Cerebellar cortex (tissue), 1 donor: ENCODE measurements at regions not wholly inside any gene's neighbourhood (a gene's known extent, or its start where the extent isn't known, plus 50 kb on each side); places are given as distances from the start of the nearest gene placed in this dataset.
"Not testable (repeated sequence)": the region's sequence is repeated elsewhere in the genome, so short reads cannot be mapped to it uniquely, and the experiment has no call there.

Source experiments
- DNase-seq: peaks from one replicate; pipeline ENCODE4 v3.0.0-alpha.2; 2015; ENCODE audit warnings: low spot score

- DNase-seq = no peak
Observed at GRCh38 chr18:1413323-1413675, 508.6 kb downstream of the ADCYAP1 start.

GRCh38 chr18:1416074-1416473 lies 511.4 kb downstream of the ADCYAP1 start:
- DNase-seq = no peak

- no peak for DNase-seq
Observed at GRCh38 chr18:1421502-1421901, 516.8 kb downstream of the ADCYAP1 start.

- no peak for DNase-seq
Observed at GRCh38 chr18:1422634-1423033, 518.0 kb downstream of the ADCYAP1 start.

GRCh38 chr18:1425679-1426078 lies 521.0 kb downstream of the ADCYAP1 start:
- no peak for DNase-seq

GRCh38 chr18:1435487-1435886 lies 530.8 kb downstream of the ADCYAP1 start:
- DNase-seq = no peak

GRCh38 chr18:1436199-1436598 lies 531.5 kb downstream of the ADCYAP1 start:
- DNase-seq = no peak

DNA sequence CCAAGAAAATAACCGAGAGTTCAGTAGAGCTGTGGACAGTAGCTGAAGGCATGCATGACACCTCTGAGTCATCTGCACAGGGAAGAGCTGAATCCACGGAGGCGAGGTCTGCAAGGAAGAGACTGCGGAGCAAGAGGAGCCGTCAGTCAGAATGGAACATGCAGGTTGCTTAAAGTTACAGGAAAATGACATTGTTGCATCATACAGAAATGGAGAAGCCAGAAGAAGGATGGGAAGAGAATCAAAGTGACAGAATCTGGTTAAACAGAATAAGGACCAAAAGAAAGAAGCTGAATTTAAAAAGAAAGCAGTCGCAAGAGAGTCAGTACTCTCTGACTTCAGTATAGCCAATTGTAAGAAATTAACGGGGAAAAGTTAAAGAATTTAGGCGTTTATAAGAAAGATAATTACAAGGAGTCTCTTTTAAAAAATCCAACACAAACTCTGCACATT lies 533.8 kb downstream of the ADCYAP1 start:
- no peak for DNase-seq

- DNase-seq = no peak
Observed at GRCh38 chr18:1438967-1439366, 534.3 kb downstream of the ADCYAP1 start.

GRCh38 chr18:1444062-1444461 lies 539.4 kb downstream of the ADCYAP1 start:
- not testable (repeated sequence) for DNase-seq

- DNase-seq = no peak
Observed at GRCh38 chr18:1446765-1447164, 542.1 kb downstream of the ADCYAP1 start.

DNA sequence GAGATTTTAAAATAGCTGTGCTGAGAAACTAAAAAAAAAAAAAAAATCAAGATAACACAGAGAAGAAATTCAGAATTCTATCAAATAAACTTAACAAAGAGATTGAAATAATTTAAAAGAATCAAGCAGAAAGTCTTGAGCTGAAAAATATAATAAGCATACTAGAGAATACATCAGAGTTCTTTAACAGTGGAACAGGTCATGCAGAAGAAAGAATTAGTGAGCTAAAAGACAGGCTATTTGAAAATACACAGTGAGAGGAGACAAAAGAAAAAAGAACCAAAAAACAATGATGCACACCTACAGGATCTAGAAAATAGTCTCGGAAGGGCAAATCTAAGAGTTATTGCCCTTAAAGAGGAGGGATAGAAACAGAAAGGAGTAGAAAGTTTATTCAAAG lies 548.1 kb downstream of the ADCYAP1 start:
- no peak for DNase-seq

DNA sequence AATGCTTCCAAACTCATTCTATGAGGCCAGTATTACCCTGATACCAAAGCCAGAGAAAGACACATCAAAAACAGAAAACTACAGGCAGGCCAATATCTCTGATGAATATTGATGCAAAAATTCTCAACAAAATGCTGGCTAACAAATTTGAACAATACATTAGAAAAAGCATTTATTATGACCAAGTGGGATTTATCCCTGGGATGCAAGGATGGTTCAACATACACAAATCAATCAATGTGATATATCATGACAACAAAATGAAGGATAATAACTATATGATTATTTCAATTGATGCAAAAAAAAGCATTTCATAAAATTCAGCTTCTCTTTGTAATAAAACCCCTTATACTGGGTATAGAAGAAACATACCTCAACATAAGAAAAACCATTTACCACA lies 550.9 kb downstream of the ADCYAP1 start:
- no peak for DNase-seq

DNA sequence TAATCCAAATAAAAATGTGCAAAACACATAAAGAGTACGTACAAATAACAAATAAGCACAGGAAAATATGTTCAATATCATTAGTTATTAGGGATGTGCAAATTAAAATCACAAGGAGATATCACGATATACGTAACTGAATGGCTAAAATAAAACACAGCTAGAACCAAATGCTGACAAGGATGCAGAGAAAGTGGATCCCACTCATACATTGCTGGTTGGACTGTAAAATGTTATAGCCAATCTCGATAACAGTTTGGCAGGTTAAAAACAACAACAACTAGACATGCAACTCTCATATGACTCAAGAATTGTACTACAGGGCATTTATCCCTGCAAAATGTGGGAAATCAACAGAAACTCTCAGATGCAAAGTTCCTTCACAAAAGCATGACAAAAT lies 553.9 kb downstream of the ADCYAP1 start:
- no peak for DNase-seq

DNA sequence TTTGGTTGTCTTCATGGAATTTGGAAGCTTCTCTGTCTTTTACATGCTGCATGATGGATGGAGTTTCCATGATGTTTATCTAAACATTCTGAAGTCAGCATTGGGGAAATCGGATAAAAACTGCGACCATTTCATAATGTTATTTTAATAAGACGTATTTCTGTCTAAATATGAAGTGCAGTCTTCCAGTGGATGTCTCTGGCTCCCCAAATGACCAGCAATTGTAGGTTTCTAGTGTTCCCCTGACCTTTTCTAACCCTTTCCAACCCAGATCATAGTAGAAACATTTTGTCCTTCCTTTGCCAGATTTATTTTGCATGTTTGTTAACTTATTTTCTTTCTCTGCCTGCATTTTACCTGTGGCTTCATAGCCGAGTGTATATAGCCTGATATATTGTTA lies 559.3 kb downstream of the ADCYAP1 start:
- no peak for DNase-seq

GRCh38 chr18:1464444-1465217 lies 560.0 kb downstream of the ADCYAP1 start:
- DNase-seq = no peak

DNA sequence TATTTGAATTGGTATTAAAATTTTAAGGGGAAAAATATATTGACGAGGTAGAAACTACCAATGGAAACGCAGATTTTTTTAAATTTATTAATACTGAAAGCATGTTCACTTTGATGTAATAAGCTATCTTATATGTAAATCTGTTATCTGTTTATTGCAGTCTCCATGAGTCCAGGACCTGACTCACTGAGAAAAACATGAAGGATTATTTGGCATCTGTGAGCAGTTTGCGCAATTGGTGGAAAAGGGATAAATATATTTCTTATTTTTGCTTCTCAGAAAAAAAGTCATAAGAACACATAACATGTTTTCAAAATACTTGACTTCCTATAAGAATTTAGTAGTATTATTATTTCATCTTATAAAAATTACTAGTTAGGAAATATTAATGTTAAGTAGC lies 561.4 kb downstream of the ADCYAP1 start:
- no peak for DNase-seq

- no peak for DNase-seq
Observed at GRCh38 chr18:1467461-1467964, 562.8 kb downstream of the ADCYAP1 start.

GRCh38 chr18:1468550-1468949 lies 563.9 kb downstream of the ADCYAP1 start:
- no peak for DNase-seq

DNA sequence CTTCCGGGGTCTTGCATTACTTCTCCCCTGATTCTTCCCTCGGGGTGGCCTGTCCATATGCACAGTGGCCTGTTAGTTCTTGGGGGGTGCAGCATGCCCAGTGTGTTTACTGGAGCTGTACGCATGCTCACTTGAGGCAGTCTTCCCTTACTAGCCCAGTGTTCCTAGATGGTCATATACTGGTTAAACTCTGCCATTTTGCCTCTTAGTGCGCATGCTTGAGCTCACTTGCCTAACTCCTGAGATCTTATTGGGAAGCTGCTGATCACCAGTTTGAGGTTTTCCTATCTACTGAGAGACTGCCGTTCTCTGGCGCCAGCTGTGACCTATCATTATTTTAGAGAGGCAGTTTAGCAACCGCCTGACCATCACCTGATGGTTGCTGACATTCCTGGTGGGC lies 571.2 kb downstream of the ADCYAP1 start:
- DNase-seq = no peak

DNA sequence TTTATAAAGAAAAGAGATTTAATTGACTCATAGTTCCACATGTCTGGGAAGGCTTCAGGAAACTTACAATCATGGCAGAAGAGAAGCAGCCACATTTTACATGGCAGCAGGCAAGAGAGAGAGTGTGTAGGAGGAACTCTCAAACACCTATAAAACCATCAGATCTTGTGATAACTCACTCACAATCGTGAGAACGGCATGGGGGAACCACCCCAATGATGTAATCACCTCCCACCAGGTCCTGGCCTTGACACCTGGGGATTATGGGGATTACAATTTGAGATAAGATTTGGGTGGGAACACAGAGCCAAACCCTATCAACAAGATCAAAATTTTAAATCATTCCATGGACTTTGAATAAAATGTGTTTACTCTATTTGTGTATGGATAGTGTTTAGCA lies 575.6 kb downstream of the ADCYAP1 start:
- no peak for DNase-seq

- DNase-seq = no peak
Observed at GRCh38 chr18:1481577-1481976, 576.9 kb downstream of the ADCYAP1 start.

DNA sequence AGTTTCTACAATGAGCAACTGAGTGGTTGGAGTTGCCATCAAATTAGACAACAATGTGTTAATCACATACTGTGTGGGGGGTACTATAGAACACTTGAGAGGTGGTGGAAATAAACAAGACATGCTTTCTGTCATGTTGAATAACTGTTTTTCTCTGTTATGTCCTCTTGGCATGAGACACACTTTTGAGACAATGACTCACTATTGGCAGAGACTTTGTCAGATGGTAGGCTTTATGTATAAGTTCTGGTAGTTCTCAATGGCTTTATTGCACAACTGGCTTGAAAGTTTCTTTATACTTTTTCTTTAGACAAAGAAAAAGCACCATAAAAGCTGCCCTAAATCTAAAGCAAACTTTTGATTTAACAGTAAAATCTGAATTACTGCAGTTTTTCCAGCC lies 578.7 kb downstream of the ADCYAP1 start:
- DNase-seq = no peak

DNA sequence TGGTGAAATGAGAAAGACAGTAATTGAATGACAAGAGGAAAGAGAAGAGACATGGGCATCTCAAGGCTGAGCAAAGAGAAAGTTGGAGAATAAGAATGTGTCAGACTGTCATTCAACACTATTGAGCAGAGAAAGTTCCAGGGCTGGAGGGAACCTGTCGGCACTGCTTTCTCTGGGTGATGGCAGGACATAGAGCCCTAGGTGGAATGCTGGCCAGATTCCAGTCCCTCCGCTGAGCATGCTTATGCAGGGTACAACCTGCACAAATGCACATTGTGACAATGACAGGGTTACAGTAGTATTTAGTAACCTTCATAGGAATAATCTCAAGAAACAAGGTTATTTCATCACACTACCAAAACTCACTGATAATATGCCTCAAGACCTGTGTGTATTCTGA lies 582.8 kb downstream of the ADCYAP1 start:
- DNase-seq = peak; percentile 6
